Smooth muscle cell (in vitro differentiated cells): ENCODE measurements at regions not wholly inside any gene's neighbourhood (a gene's known extent, or its start where the extent isn't known, plus 50 kb on each side); places are given as distances from the start of the nearest gene placed in this dataset.

Experiments used
- DNase-seq: peaks from one replicate; lab custom pipeline; 2025; ENCODE audit not compliant: unreplicated experiment; lab: John Stamatoyannopoulos, UW
- H2AFZ ChIP-seq: fragments of 200-600 bp; sonication (generic); 2 replicates; pipeline ENCODE4 v1.6.0; 2016; ENCODE audit warnings: antibody characterized with exemption, low read depth, mild to moderate bottlenecking
- H3F3A ChIP-seq: fragments of 200-600 bp; sonication (generic); 2 replicates; pipeline ENCODE4 v1.6.0; 2017; ENCODE audit warnings: antibody characterized with exemption, low read depth
- H3K27ac ChIP-seq: fragments of 200-600 bp; sonication (generic); 2 replicates; pipeline ENCODE4 v1.5.1; 2016; ENCODE audit warnings: low read depth, mild to moderate bottlenecking
- H3K27me3 ChIP-seq: fragments of 200-600 bp; sonication (generic); 2 replicates; pipeline ENCODE4 v1.6.1; 2016; ENCODE audit warnings: low read depth, mild to moderate bottlenecking
- H3K36me3 ChIP-seq: fragments of 200-600 bp; sonication (generic); 2 replicates; pipeline ENCODE4 v1.5.1; 2016; ENCODE audit warnings: low read depth
- H3K4me1 ChIP-seq: fragments of 200-600 bp; sonication (generic); 2 replicates; pipeline ENCODE4 v1.5.1; 2016; ENCODE audit warnings: low read depth
- H3K4me2 ChIP-seq: fragments of 200-600 bp; sonication (generic); 2 replicates; pipeline ENCODE4 v1.6.0; 2016; ENCODE audit warnings: mild to moderate bottlenecking
- H3K4me3 ChIP-seq: fragments of 200-600 bp; sonication (generic); 2 replicates; pipeline ENCODE4 v1.5.1; 2016; ENCODE audit warnings: mild to moderate bottlenecking
- H3K79me2 ChIP-seq: fragments of 200-600 bp; sonication (generic); 2 replicates; pipeline ENCODE4 v1.6.0; 2016; ENCODE audit warnings: low read depth, mild to moderate bottlenecking
- H3K9ac ChIP-seq: fragments of 200-600 bp; sonication (generic); 2 replicates; pipeline ENCODE4 v1.6.0; 2016; ENCODE audit warnings: low read depth
- H3K9me3 ChIP-seq: fragments of 200-600 bp; sonication (generic); replicated peaks from 2 replicates; pipeline ENCODE4 v1.5.1; 2016; ENCODE audit warnings: low read depth
- H4K20me1 ChIP-seq: fragments of 200-600 bp; sonication (generic); 2 replicates; pipeline ENCODE4 v1.6.0; 2016; ENCODE audit warnings: low read depth
- WGBS: methylation state at CpG from one replicate; pipeline ENCODE4 v1.1.7; 2016; ENCODE audit warnings: low lambda C conversion rate; 5-methylcytosine and 5-hydroxymethylcytosine counted together
- TF ChIP-seq, protein P1 (sequence below): fragments of 200-600 bp; sonication (generic); IDR thresholded peaks from 2 replicates; pipeline ENCODE4 v1.5.1; 2017; ENCODE audit warnings: borderline replicate concordance, mild to moderate bottlenecking, antibody characterized with exemption; ENCODE audit not compliant: insufficient read depth, poor library complexity, severe bottlenecking

GRCh38 chr1:222335586-222335985 lies 212.3 kb downstream of the HHIPL2 start:
- WGBS, result 88% methylated on average over 1 of the region's 1 CpG
- Histone ChIP-seq H3F3A (no peaks in the 10 kb centered on the region), H3K4me3 (no peak overlapping the region), H4K20me1 (no peaks in the 10 kb centered on the region), H3K27me3 (no peaks in the 10 kb centered on the region), H3K9me3 (no peaks in the 10 kb centered on the region), H3K9ac (no peak overlapping the region), H3K4me2 (no peak overlapping the region), H3K36me3 (no peaks in the 10 kb centered on the region), H2AFZ (no peak overlapping the region), H3K27ac (no peak overlapping the region), H3K4me1 (no peaks in the 10 kb centered on the region), H3K79me2 (no peaks in the 10 kb centered on the region)
- TF ChIP-seq, protein P1, sequence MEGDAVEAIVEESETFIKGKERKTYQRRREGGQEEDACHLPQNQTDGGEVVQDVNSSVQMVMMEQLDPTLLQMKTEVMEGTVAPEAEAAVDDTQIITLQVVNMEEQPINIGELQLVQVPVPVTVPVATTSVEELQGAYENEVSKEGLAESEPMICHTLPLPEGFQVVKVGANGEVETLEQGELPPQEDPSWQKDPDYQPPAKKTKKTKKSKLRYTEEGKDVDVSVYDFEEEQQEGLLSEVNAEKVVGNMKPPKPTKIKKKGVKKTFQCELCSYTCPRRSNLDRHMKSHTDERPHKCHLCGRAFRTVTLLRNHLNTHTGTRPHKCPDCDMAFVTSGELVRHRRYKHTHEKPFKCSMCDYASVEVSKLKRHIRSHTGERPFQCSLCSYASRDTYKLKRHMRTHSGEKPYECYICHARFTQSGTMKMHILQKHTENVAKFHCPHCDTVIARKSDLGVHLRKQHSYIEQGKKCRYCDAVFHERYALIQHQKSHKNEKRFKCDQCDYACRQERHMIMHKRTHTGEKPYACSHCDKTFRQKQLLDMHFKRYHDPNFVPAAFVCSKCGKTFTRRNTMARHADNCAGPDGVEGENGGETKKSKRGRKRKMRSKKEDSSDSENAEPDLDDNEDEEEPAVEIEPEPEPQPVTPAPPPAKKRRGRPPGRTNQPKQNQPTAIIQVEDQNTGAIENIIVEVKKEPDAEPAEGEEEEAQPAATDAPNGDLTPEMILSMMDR, result no peak
- DNase-seq, result no peak

DNA sequence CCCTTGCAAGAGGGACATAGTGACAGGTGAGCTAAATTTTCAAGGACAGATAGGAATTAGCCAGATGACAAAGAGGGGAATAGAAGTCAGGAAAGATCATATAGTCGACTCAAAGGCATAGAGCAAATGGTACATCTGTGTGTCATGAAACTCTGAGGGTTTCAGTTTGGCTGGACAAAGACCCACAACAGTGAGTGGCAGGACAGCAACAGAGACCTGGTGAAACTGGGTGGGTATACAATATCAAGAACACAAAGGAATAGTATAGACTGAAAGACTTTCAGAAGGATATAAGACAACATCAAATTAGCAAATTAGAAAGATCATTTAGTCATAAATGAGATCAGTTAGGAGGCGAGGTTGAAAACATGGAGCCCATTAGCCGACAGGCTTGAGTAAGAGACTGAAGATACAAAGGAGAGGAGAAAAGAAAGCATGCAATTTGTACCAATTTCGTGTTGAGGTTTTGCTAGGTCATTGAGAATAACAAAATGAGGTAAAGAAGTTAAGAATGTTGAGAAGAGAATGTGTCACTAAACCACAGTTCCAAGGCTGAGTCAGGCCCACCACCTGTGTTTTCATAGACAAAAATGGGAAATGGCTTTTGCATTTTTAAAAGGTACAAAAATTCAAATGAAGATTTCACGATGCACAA lies 213.8 kb downstream of the HHIPL2 start:
- H3K27me3 ChIP-seq, result no peaks in the 10 kb centered on the region
- H4K20me1 ChIP-seq, result no peaks in the 10 kb centered on the region
- no peak overlapping the region for H3K9ac ChIP-seq
- no peaks in the 10 kb centered on the region for H3K36me3 ChIP-seq
- H3K4me1 ChIP-seq, result no peaks in the 10 kb centered on the region
- H3K9me3 ChIP-seq, result no peaks in the 10 kb centered on the region
- no peaks in the 10 kb centered on the region for H3F3A ChIP-seq
- no peaks in the 10 kb centered on the region for H3K79me2 ChIP-seq
- H2AFZ ChIP-seq, result no peak overlapping the region
- no peak for DNase-seq
- TF ChIP-seq, protein P1, result no peak
- no peak overlapping the region for H3K4me3 ChIP-seq
- 80% methylated on average over 5 of the region's 5 CpGs for WGBS
- H3K27ac ChIP-seq, result peak overlapping the region; percentile 56
- no peak overlapping the region for H3K4me2 ChIP-seq

GRCh38 chr1:222331765-222332164 lies 216.1 kb downstream of the HHIPL2 start:
- Histone ChIP-seq H3K9me3 (no peaks in the 10 kb centered on the region), H4K20me1 (no peaks in the 10 kb centered on the region), H3K4me3 (no peak overlapping the region), H3K27me3 (no peaks in the 10 kb centered on the region), H3K79me2 (no peaks in the 10 kb centered on the region), H3K4me1 (no peaks in the 10 kb centered on the region), H2AFZ (no peak overlapping the region), H3K4me2 (peak overlapping the region; percentile 57), H3F3A (no peaks in the 10 kb centered on the region), H3K36me3 (no peaks in the 10 kb centered on the region), H3K27ac (peak overlapping the region; percentile 94), H3K9ac (peak overlapping the region; percentile 73)
- no peak for DNase-seq
- TF ChIP-seq, protein P1, result no peak

- TF ChIP-seq, protein P1, result no peak
- H3K4me2 ChIP-seq, result peak overlapping the region; percentile 57
- H2AFZ ChIP-seq, result no peak overlapping the region
- H3K27me3 ChIP-seq, result no peaks in the 10 kb centered on the region
- peak overlapping the region; percentile 94 for H3K27ac ChIP-seq
- 16% methylated on average over 1 of the region's 1 CpG for WGBS
- no peaks in the 10 kb centered on the region for H4K20me1 ChIP-seq
- no peaks in the 10 kb centered on the region for H3K36me3 ChIP-seq
- H3K79me2 ChIP-seq, result no peaks in the 10 kb centered on the region
- no peaks in the 10 kb centered on the region for H3K9me3 ChIP-seq
- no peaks in the 10 kb centered on the region for H3F3A ChIP-seq
- H3K4me3 ChIP-seq, result no peak overlapping the region
- no peaks in the 10 kb centered on the region for H3K4me1 ChIP-seq
- H3K9ac ChIP-seq, result peak overlapping the region; percentile 74
- no peak for DNase-seq
Observed at GRCh38 chr1:222331340-222331739, 216.6 kb downstream of the HHIPL2 start.
